Fibroblast of lung (primary cell): ENCODE measurements at regions not wholly inside any gene's neighbourhood (a gene's known extent, or its start where the extent isn't known, plus 50 kb on each side); places are given as distances from the start of the nearest gene placed in this dataset.

Source experiments
- DNase-seq, 2 donors: peaks; one replicate each; pipeline versions ENCODE4 v3.0.0 to v3.0.0-alpha.2; 2010; ENCODE audit warnings: low read depth in 2 of 2
- H2AFZ ChIP-seq: 2 replicates; pipeline ENCODE4 v1.5.1; 2012; ENCODE audit warnings: low read length, control low read depth, inconsistent platforms
- H3K27ac ChIP-seq: 2 replicates; pipeline ENCODE4 v1.5.1; 2011; ENCODE audit warnings: low read length, control low read depth; ENCODE audit not compliant: insufficient read depth
- H3K27me3 ChIP-seq: 2 replicates; pipeline ENCODE4 v1.5.1; 2011; ENCODE audit warnings: mild to moderate bottlenecking, low read length; ENCODE audit not compliant: control insufficient read depth, insufficient read depth
- H3K36me3 ChIP-seq: 2 replicates; pipeline ENCODE4 v1.5.1; 2011; ENCODE audit warnings: low read length; ENCODE audit not compliant: control insufficient read depth, insufficient read depth
- H3K4me1 ChIP-seq: 2 replicates; pipeline ENCODE4 v1.5.1; 2011; ENCODE audit warnings: low read length; ENCODE audit not compliant: control insufficient read depth, insufficient read depth; ENCODE audit errors: extremely low read depth
- H3K4me2 ChIP-seq: 2 replicates; pipeline ENCODE4 v1.5.1; 2011; ENCODE audit warnings: low read length, control low read depth; ENCODE audit not compliant: insufficient read depth; ENCODE audit errors: extremely low read depth
- H3K4me3 ChIP-seq, 4 experiments: fragments of 200-600 bp in 1 of 4; sonication (generic) in 1 of 4; replicated peaks in 1 of 4; 2 replicates each; pipeline ENCODE4 v1.5.1; 2011 to 2016; ENCODE audit warnings: low read length in 4 of 4, low read depth in 3 of 4, mild to moderate bottlenecking in 3 of 4, control low read depth in 2 of 4, inconsistent platforms in 1 of 4, mixed read lengths in 1 of 4; ENCODE audit not compliant: insufficient read depth in 1 of 4; ENCODE audit errors: control extremely low read depth in 1 of 4
- H3K79me2 ChIP-seq: 2 replicates; pipeline ENCODE4 v1.5.1; 2012; ENCODE audit warnings: mild to moderate bottlenecking, low read length, inconsistent platforms; ENCODE audit not compliant: control insufficient read depth, insufficient read depth
- H3K9ac ChIP-seq: 2 replicates; pipeline ENCODE4 v1.5.1; 2011; ENCODE audit warnings: mild to moderate bottlenecking, low read length, control low read depth; ENCODE audit not compliant: insufficient read depth
- H3K9me3 ChIP-seq: 2 replicates; pipeline ENCODE4 v1.5.1; 2012; ENCODE audit warnings: low read depth, low read length; ENCODE audit not compliant: control insufficient read depth, insufficient read depth
- H4K20me1 ChIP-seq: 2 replicates; pipeline ENCODE4 v1.5.1; 2011; ENCODE audit warnings: low read length; ENCODE audit not compliant: control insufficient read depth, insufficient read depth; ENCODE audit errors: extremely low read depth
- CTCF ChIP-seq, 2 donors: IDR thresholded peaks in 1 of 2; conservative IDR thresholded peaks in 1 of 2; 1 replicate in 1 of 2; 2 replicates in 1 of 2; pipeline ENCODE4 v1.5.1; 2011 to 2012; ENCODE audit warnings: low read length in 2 of 2, control low read depth in 1 of 2, inconsistent platforms in 1 of 2, low read depth in 1 of 2, mild to moderate bottlenecking in 1 of 2
- EZH2 ChIP-seq: IDR thresholded peaks from 2 replicates; pipeline ENCODE4 v1.5.1; 2012; ENCODE audit warnings: low read length, control low read depth, mild to moderate bottlenecking; ENCODE audit errors: missing control alignments

DNA sequence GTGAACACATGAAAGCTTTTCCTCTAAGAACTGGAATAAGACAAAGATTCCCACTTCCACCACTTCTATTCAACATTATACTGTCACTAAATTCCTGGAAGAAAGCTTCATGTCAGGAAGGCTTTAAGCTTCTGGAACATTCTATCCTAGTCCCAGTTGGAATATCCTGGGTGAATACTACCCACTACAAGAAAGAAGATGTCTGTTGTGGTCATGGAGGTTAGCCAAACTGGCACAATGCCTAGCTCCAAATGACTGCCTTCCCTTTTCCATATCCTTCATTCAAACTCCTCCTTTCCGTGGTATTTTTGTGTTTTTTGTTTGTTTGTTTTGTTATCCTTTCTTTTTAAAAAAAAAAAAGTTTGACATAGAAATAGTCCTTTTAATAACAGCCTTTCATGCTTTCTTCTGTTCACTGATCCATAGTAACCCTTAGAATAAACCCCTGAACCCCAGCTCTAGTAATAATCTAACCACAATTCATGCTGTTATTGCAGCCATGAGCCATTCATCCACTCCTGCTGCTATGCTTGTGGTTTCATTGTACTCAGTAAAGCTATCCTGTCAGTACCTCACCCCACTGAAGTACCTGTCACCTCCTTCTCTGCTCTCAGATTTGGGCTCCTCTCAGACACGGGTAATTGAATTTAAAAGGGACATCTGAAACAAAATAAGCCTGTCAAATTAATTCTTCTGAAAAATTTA lies 447.5 kb downstream of the IGSF11 start:
- Histone ChIP-seq H3K36me3 (no peaks in the 10 kb centered on the region), H3K9me3 (no peaks in the 10 kb centered on the region), H3K79me2 (no peaks in the 10 kb centered on the region), H3K9ac (no peak overlapping the region), H3K27ac (no peak overlapping the region), H3K4me1 (no peaks in the 10 kb centered on the region), H3K4me3 (no peak overlapping the region), H3K27me3 (no peaks in the 10 kb centered on the region), H3K4me2 (no peak overlapping the region), H2AFZ (no peak overlapping the region), H4K20me1 (no peaks in the 10 kb centered on the region)
- no peak for TF ChIP-seq EZH2
- no peak for TF ChIP-seq CTCF (conservative IDR thresholded peaks at IDR 0.05 in 1 of 2, IDR thresholded peaks at IDR 0.05 in 1 of 2; ENCODE audit: low read depth in 1 of 2, low read length in 2 of 2)
- no peak for DNase-seq

- H3K9me3 ChIP-seq, result no peaks in the 10 kb centered on the region
- no peak for DNase-seq
- no peak for TF ChIP-seq CTCF (conservative IDR thresholded peaks at IDR 0.05 in 1 of 2, IDR thresholded peaks at IDR 0.05 in 1 of 2; ENCODE audit: low read depth in 1 of 2, low read length in 2 of 2)
- TF ChIP-seq EZH2, result no peak
- no peak overlapping the region for H3K4me3 ChIP-seq
- no peak overlapping the region for H2AFZ ChIP-seq
- no peaks in the 10 kb centered on the region for H4K20me1 ChIP-seq
- no peak overlapping the region for H3K4me2 ChIP-seq
- H3K27ac ChIP-seq, result no peak overlapping the region
- no peaks in the 10 kb centered on the region for H3K4me1 ChIP-seq
- no peak overlapping the region for H3K9ac ChIP-seq
- no peaks in the 10 kb centered on the region for H3K27me3 ChIP-seq
- no peaks in the 10 kb centered on the region for H3K79me2 ChIP-seq
- no peaks in the 10 kb centered on the region for H3K36me3 ChIP-seq
Observed at GRCh38 chr3:118587847-118588246, 446.8 kb downstream of the IGSF11 start.

- Histone ChIP-seq H3K9ac (no peak overlapping the region), H3K4me1 (no peaks in the 10 kb centered on the region), H3K36me3 (no peaks in the 10 kb centered on the region), H3K27ac (no peak overlapping the region), H3K9me3 (no peaks in the 10 kb centered on the region), H2AFZ (no peak overlapping the region), H3K27me3 (no peaks in the 10 kb centered on the region), H4K20me1 (no peaks in the 10 kb centered on the region), H3K79me2 (no peaks in the 10 kb centered on the region), H3K4me2 (no peak overlapping the region), H3K4me3 (no peak overlapping the region)
- TF ChIP-seq EZH2 (no peak), CTCF (conservative IDR thresholded peaks at IDR 0.05 in 1 of 2, IDR thresholded peaks at IDR 0.05 in 1 of 2; ENCODE audit: low read depth in 1 of 2, low read length in 2 of 2) (no peak)
- no peak for DNase-seq
Observed at GRCh38 chr3:118593277-118593670, 441.4 kb downstream of the IGSF11 start.
